ENCODE measurements at regions not wholly inside any gene's neighbourhood (a gene's known extent, or its start where the extent isn't known, plus 50 kb on each side); places are given as distances from the start of the nearest gene placed in this dataset.

DNA sequence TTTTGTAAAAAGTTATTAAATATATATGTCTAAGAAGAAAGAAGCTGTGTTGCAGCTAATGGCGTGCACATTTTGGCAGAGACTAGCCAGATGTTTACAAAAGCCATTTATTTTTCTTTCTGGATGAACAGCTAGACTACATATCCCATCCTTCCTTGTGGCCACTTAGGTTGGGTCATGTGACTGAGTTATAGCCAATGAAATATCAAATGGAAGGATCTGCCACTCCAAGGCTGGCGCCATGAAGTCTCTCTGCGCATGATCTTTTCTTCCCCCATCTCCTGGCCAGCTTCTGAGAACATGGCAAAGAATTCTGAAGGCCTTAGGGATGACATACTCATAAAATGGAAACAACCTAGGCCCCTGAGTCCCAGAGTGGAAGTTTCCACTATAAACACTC is 244.2 kb upstream of the DAB2 start:
- TF ChIP-seq, protein P1, sequence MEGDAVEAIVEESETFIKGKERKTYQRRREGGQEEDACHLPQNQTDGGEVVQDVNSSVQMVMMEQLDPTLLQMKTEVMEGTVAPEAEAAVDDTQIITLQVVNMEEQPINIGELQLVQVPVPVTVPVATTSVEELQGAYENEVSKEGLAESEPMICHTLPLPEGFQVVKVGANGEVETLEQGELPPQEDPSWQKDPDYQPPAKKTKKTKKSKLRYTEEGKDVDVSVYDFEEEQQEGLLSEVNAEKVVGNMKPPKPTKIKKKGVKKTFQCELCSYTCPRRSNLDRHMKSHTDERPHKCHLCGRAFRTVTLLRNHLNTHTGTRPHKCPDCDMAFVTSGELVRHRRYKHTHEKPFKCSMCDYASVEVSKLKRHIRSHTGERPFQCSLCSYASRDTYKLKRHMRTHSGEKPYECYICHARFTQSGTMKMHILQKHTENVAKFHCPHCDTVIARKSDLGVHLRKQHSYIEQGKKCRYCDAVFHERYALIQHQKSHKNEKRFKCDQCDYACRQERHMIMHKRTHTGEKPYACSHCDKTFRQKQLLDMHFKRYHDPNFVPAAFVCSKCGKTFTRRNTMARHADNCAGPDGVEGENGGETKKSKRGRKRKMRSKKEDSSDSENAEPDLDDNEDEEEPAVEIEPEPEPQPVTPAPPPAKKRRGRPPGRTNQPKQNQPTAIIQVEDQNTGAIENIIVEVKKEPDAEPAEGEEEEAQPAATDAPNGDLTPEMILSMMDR (IDR thresholded peaks at IDR 0.05), result no peak
- no peak for TF ChIP-seq POLR2A (IDR thresholded peaks at IDR 0.05)
